Fibroblast of lung (primary cell): ENCODE measurements at regions not wholly inside any gene's neighbourhood (a gene's known extent, or its start where the extent isn't known, plus 50 kb on each side); places are given as distances from the start of the nearest gene placed in this dataset.

Source experiments
- DNase-seq, 2 donors: peaks; one replicate each; pipeline versions ENCODE4 v3.0.0 to v3.0.0-alpha.2; 2010; ENCODE audit warnings: low read depth in 2 of 2
- H2AFZ ChIP-seq: 2 replicates; pipeline ENCODE4 v1.5.1; 2012; ENCODE audit warnings: low read length, control low read depth, inconsistent platforms
- H3K27ac ChIP-seq: 2 replicates; pipeline ENCODE4 v1.5.1; 2011; ENCODE audit warnings: low read length, control low read depth; ENCODE audit not compliant: insufficient read depth
- H3K27me3 ChIP-seq: 2 replicates; pipeline ENCODE4 v1.5.1; 2011; ENCODE audit warnings: mild to moderate bottlenecking, low read length; ENCODE audit not compliant: control insufficient read depth, insufficient read depth
- H3K36me3 ChIP-seq: 2 replicates; pipeline ENCODE4 v1.5.1; 2011; ENCODE audit warnings: low read length; ENCODE audit not compliant: control insufficient read depth, insufficient read depth
- H3K4me1 ChIP-seq: 2 replicates; pipeline ENCODE4 v1.5.1; 2011; ENCODE audit warnings: low read length; ENCODE audit not compliant: control insufficient read depth, insufficient read depth; ENCODE audit errors: extremely low read depth
- H3K4me2 ChIP-seq: 2 replicates; pipeline ENCODE4 v1.5.1; 2011; ENCODE audit warnings: low read length, control low read depth; ENCODE audit not compliant: insufficient read depth; ENCODE audit errors: extremely low read depth
- H3K4me3 ChIP-seq, 4 experiments: fragments of 200-600 bp in 1 of 4; sonication (generic) in 1 of 4; replicated peaks in 1 of 4; 2 replicates each; pipeline ENCODE4 v1.5.1; 2011 to 2016; ENCODE audit warnings: low read length in 4 of 4, low read depth in 3 of 4, mild to moderate bottlenecking in 3 of 4, control low read depth in 2 of 4, inconsistent platforms in 1 of 4, mixed read lengths in 1 of 4; ENCODE audit not compliant: insufficient read depth in 1 of 4; ENCODE audit errors: control extremely low read depth in 1 of 4
- H3K79me2 ChIP-seq: 2 replicates; pipeline ENCODE4 v1.5.1; 2012; ENCODE audit warnings: mild to moderate bottlenecking, low read length, inconsistent platforms; ENCODE audit not compliant: control insufficient read depth, insufficient read depth
- H3K9ac ChIP-seq: 2 replicates; pipeline ENCODE4 v1.5.1; 2011; ENCODE audit warnings: mild to moderate bottlenecking, low read length, control low read depth; ENCODE audit not compliant: insufficient read depth
- H3K9me3 ChIP-seq: 2 replicates; pipeline ENCODE4 v1.5.1; 2012; ENCODE audit warnings: low read depth, low read length; ENCODE audit not compliant: control insufficient read depth, insufficient read depth
- H4K20me1 ChIP-seq: 2 replicates; pipeline ENCODE4 v1.5.1; 2011; ENCODE audit warnings: low read length; ENCODE audit not compliant: control insufficient read depth, insufficient read depth; ENCODE audit errors: extremely low read depth
- EZH2 ChIP-seq: IDR thresholded peaks from 2 replicates; pipeline ENCODE4 v1.5.1; 2012; ENCODE audit warnings: low read length, control low read depth, mild to moderate bottlenecking; ENCODE audit errors: missing control alignments
- TF ChIP-seq, protein P1 (sequence below), 2 donors: IDR thresholded peaks in 1 of 2; conservative IDR thresholded peaks in 1 of 2; 1 replicate in 1 of 2; 2 replicates in 1 of 2; pipeline ENCODE4 v1.5.1; 2011 to 2012; ENCODE audit warnings: low read length in 2 of 2, control low read depth in 1 of 2, inconsistent platforms in 1 of 2, low read depth in 1 of 2, mild to moderate bottlenecking in 1 of 2

DNA sequence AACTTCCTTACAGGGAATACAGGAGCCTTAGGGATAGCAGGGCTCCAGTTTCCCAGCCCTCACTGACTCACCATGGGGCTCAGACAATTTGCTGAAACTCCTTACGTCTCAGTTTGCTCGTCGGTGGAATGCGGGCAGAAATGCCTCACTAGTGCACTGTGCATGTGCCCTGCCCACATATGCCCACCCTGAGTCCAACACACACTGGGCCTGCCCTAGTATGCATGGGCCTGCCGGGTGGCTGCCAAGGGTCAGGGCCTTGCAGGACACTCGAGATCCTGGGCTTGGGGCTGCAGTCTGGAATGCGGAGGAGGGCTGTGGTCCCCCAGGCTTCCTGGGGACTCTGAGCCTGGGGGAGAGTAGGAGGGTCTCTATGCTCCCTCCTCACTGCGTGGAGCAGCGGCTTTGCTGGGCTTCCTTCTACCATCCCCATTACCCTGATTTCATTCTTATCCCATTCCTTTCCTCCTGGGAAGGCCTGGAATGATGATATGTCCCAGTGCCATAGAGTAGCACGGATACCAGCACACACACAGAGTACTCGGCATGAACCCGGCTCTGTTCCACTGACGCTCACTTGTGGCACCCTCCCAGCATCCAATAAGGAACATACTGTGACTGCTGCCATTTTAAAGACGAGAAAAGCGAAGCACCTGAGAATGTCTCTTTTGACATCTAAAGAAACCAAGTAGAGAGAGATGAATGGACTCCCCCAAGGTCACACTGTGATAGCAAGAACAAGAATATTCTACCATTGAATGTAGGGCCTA lies 124.2 kb downstream of the ASB7 start:
- Histone ChIP-seq H3K4me3 (no peak overlapping the region), H3K9me3 (no peaks in the 10 kb centered on the region), H3K4me1 (peaks cover 19% of the 10 kb centered on the region), H3K36me3 (no peaks in the 10 kb centered on the region), H4K20me1 (no peaks in the 10 kb centered on the region), H2AFZ (no peak overlapping the region), H3K27me3 (no peaks in the 10 kb centered on the region), H3K27ac (no peak overlapping the region), H3K79me2 (no peaks in the 10 kb centered on the region), H3K9ac (no peak overlapping the region), H3K4me2 (no peak overlapping the region)
- TF ChIP-seq EZH2: no peak
- peak; percentile 28 to 93 for DNase-seq

GRCh38 chr15:100727291-100727851 lies 125.0 kb downstream of the ASB7 start:
- DNase-seq: peak in 1 of 2 donors; percentile 57
- Histone ChIP-seq H3K27ac (no peak overlapping the region), H3K9ac (no peak overlapping the region)

DNA sequence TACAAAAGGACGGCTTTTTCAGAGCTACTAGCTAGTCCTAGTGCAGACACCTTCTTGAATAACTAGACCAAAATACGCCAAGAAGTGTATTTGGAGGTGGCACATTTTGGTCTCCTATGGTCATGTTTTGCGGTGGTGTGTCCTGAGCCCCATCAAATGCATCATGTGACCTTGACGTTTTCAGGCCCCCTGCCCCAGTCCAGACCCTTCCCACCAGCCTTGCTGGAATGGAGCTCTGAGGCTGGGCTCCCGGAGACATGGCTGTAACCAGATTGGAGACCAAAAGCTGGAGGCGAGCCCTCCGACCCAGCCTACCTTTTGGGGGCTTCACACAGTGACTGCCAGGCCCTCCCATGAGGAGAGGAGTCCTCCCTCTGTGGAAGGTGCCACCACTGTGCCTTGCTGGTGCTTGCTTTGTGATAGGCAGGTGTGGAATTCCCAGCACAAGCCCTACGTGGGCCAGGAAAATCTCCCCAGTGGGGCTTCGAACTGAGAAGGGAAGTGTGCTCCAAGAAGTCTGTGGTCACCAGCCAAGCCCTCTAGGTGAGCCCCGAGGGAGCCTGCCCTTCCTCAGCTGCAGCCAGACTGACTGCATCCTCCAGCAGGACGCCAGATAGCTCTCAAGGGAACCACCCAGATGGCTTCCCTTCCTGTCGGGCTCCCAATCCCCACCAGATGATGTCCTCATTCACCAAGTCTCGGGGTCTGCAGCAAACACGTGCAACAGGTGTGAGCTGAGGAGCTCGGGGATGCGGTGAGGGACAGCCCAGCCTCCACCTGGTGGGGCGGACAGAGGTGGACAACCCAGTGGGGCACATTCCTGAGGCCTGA lies 126.2 kb downstream of the ASB7 start:
- H3K9ac ChIP-seq: no peak overlapping the region

More at GRCh38 chr15:100727291-100727851, 125.0 kb downstream of the ASB7 start:
- no peaks in the 10 kb centered on the region for H3K79me2 ChIP-seq
- H3K36me3 ChIP-seq: no peaks in the 10 kb centered on the region
- H3K9me3 ChIP-seq: no peaks in the 10 kb centered on the region
- TF ChIP-seq EZH2: no peak
- TF ChIP-seq, protein P1, sequence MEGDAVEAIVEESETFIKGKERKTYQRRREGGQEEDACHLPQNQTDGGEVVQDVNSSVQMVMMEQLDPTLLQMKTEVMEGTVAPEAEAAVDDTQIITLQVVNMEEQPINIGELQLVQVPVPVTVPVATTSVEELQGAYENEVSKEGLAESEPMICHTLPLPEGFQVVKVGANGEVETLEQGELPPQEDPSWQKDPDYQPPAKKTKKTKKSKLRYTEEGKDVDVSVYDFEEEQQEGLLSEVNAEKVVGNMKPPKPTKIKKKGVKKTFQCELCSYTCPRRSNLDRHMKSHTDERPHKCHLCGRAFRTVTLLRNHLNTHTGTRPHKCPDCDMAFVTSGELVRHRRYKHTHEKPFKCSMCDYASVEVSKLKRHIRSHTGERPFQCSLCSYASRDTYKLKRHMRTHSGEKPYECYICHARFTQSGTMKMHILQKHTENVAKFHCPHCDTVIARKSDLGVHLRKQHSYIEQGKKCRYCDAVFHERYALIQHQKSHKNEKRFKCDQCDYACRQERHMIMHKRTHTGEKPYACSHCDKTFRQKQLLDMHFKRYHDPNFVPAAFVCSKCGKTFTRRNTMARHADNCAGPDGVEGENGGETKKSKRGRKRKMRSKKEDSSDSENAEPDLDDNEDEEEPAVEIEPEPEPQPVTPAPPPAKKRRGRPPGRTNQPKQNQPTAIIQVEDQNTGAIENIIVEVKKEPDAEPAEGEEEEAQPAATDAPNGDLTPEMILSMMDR (conservative IDR thresholded peaks at IDR 0.05 in 1 of 2, IDR thresholded peaks at IDR 0.05 in 1 of 2; ENCODE audit: low read depth in 1 of 2, low read length in 2 of 2): no peak
- H3K4me1 ChIP-seq: peaks cover 15% of the 10 kb centered on the region
- H2AFZ ChIP-seq: no peak overlapping the region
- H4K20me1 ChIP-seq: no peaks in the 10 kb centered on the region
- H3K27me3 ChIP-seq: no peaks in the 10 kb centered on the region
- no peak overlapping the region for H3K4me2 ChIP-seq
- no peak overlapping the region for H3K4me3 ChIP-seq

More for the DNA sequence above, 126.2 kb downstream of the ASB7 start:
- TF ChIP-seq, protein P1 (conservative IDR thresholded peaks at IDR 0.05 in 1 of 2, IDR thresholded peaks at IDR 0.05 in 1 of 2; ENCODE audit: low read depth in 1 of 2, low read length in 2 of 2): no peak
- no peak for TF ChIP-seq EZH2
- H3K4me2 ChIP-seq: no peak overlapping the region
- H3K27ac ChIP-seq: no peak overlapping the region
- DNase-seq: no peak
- H4K20me1 ChIP-seq: no peaks in the 10 kb centered on the region
- H3K9me3 ChIP-seq: no peaks in the 10 kb centered on the region
- no peaks in the 10 kb centered on the region for H3K27me3 ChIP-seq
- peaks cover 7% of the 10 kb centered on the region for H3K4me1 ChIP-seq
- no peak overlapping the region for H2AFZ ChIP-seq
- no peaks in the 10 kb centered on the region for H3K79me2 ChIP-seq
- H3K36me3 ChIP-seq: no peaks in the 10 kb centered on the region
- H3K4me3 ChIP-seq: no peak overlapping the region
